Ascending aorta (tissue), 2 donors: ENCODE measurements at regions not wholly inside any gene's neighbourhood (a gene's known extent, or its start where the extent isn't known, plus 50 kb on each side); places are given as distances from the start of the nearest gene placed in this dataset.

Source experiments
- DNase-seq, 2 donors: peaks; one replicate each; pipeline ENCODE4 v3.0.0-alpha.2; 2019; ENCODE audit warnings: low spot score in 2 of 2
- H3K27ac ChIP-seq, 2 donors: fragments of 200-600 bp; sonication (generic); one replicate each; pipeline ENCODE4 v1.5.1; 2016 to 2017; ENCODE audit warnings: mild to moderate bottlenecking in 1 of 2
- H3K27me3 ChIP-seq: fragments of 200-600 bp; sonication (generic); one replicate; pipeline ENCODE4 v1.5.1; 2017
- H3K36me3 ChIP-seq, 2 donors: fragments of 200-600 bp; sonication (generic); one replicate each; pipeline ENCODE4 v1.5.1; 2016
- H3K4me1 ChIP-seq, 2 donors: fragments of 200-600 bp; sonication (generic); one replicate each; pipeline ENCODE4 v1.5.1; 2016 to 2017; ENCODE audit warnings: mild to moderate bottlenecking in 1 of 2
- H3K4me3 ChIP-seq, 2 donors: fragments of 200-600 bp; sonication (generic); one replicate each; pipeline ENCODE4 v1.5.1; 2016 to 2017; ENCODE audit warnings: mild to moderate bottlenecking in 1 of 2
- H3K9me3 ChIP-seq, 2 donors: fragments of 200-600 bp; sonication (generic); one replicate each; pipeline ENCODE4 v1.5.1; 2016
- intact Hi-C: fragments of 100-400 bp; cut with DNase I; formaldehyde crosslinking; loops from one replicate; pipeline ENCODE4 v1.15.1; 2023
- TF ChIP-seq, protein P1 (sequence below), 3 experiments: fragments of 200-600 bp in 2 of 3; fragments of 450-650 bp in 1 of 3; sonication (generic) in 2 of 3; IDR thresholded peaks; one replicate each; pipeline ENCODE4 v1.5.1; 2016 to 2019; ENCODE audit warnings: antibody characterized with exemption in 3 of 3, mild to moderate bottlenecking in 1 of 3, moderate library complexity in 1 of 3

DNA sequence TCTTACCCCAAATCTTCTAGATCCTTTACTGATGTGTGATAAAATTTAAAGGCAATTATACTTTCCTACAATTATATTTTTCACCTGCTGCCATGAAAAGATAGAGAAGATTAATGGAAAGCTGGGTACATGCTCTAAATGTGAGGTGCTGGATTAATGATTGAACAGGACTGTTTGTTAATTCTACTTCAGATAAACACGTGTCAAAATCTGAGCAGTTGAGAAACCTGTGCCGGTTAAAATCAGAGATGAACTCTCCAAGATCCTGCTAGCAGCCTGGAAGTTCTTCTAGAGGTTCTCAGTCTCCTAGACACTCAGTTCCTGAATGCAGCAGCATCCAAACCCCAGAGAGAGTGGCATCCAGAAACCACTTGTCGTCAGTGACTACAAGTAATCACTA lies 69.2 kb downstream of the INHBA start:
- intact Hi-C loops, result no loop called here
- TF ChIP-seq, protein P1, sequence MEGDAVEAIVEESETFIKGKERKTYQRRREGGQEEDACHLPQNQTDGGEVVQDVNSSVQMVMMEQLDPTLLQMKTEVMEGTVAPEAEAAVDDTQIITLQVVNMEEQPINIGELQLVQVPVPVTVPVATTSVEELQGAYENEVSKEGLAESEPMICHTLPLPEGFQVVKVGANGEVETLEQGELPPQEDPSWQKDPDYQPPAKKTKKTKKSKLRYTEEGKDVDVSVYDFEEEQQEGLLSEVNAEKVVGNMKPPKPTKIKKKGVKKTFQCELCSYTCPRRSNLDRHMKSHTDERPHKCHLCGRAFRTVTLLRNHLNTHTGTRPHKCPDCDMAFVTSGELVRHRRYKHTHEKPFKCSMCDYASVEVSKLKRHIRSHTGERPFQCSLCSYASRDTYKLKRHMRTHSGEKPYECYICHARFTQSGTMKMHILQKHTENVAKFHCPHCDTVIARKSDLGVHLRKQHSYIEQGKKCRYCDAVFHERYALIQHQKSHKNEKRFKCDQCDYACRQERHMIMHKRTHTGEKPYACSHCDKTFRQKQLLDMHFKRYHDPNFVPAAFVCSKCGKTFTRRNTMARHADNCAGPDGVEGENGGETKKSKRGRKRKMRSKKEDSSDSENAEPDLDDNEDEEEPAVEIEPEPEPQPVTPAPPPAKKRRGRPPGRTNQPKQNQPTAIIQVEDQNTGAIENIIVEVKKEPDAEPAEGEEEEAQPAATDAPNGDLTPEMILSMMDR (IDR thresholded peaks at IDR 0.05), result no peak
- no peaks in the 10 kb centered on the region for H3K36me3 ChIP-seq
- no peaks in the 10 kb centered on the region for H3K27me3 ChIP-seq
- no peak for DNase-seq
- no peak overlapping the region for H3K27ac ChIP-seq
- no peaks in the 10 kb centered on the region for H3K4me1 ChIP-seq
- no peak overlapping the region for H3K4me3 ChIP-seq
- no peaks in the 10 kb centered on the region for H3K9me3 ChIP-seq

GRCh38 chr7:41630741-41631140 lies 72.1 kb downstream of the INHBA start:
- Histone ChIP-seq H3K27me3 (no peaks in the 10 kb centered on the region), H3K4me1 (no peaks in the 10 kb centered on the region), H3K4me3 (no peak overlapping the region), H3K27ac (no peak overlapping the region), H3K36me3 (no peaks in the 10 kb centered on the region), H3K9me3 (no peaks in the 10 kb centered on the region)
- intact Hi-C loops, result no loop called here
- DNase-seq, result no peak
- TF ChIP-seq, protein P1 (IDR thresholded peaks at IDR 0.05), result no peak

DNA sequence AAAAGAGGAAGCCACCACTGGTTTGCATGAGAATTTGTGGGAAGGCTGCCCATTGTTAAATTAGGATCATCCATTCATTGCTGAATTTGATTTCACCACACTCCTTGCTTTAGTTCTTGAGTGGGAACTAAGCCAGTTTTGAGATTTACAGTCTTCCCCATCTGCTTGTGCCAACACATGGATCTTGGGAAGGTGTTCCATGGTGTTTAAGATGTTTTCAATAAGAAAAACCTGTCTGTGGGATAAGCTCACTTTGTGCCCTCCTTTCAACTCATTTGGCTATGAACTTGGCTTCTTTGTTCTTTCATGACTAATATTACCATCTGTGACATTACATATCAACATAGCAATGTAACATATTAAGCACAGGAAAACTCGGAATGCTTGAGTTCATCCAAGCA lies 73.2 kb downstream of the INHBA start:
- H3K9me3 ChIP-seq, result no peaks in the 10 kb centered on the region
- no peaks in the 10 kb centered on the region for H3K4me1 ChIP-seq
- no peaks in the 10 kb centered on the region for H3K27me3 ChIP-seq
- TF ChIP-seq, protein P1 (IDR thresholded peaks at IDR 0.05), result no peak
- DNase-seq, result no peak
- no peak overlapping the region for H3K4me3 ChIP-seq
- H3K36me3 ChIP-seq, result no peaks in the 10 kb centered on the region
- intact Hi-C loops, result no loop called here
- H3K27ac ChIP-seq, result no peak overlapping the region

- Histone ChIP-seq H3K9me3 (no peaks in the 10 kb centered on the region), H3K27ac (no peak overlapping the region), H3K4me1 (no peaks in the 10 kb centered on the region), H3K36me3 (no peaks in the 10 kb centered on the region), H3K27me3 (no peaks in the 10 kb centered on the region), H3K4me3 (no peak overlapping the region)
- TF ChIP-seq, protein P1 (IDR thresholded peaks at IDR 0.05), result no peak
- no peak for DNase-seq
- intact Hi-C loops, result no loop called here
Observed at GRCh38 chr7:41628901-41629300, 74.0 kb downstream of the INHBA start.

DNA sequence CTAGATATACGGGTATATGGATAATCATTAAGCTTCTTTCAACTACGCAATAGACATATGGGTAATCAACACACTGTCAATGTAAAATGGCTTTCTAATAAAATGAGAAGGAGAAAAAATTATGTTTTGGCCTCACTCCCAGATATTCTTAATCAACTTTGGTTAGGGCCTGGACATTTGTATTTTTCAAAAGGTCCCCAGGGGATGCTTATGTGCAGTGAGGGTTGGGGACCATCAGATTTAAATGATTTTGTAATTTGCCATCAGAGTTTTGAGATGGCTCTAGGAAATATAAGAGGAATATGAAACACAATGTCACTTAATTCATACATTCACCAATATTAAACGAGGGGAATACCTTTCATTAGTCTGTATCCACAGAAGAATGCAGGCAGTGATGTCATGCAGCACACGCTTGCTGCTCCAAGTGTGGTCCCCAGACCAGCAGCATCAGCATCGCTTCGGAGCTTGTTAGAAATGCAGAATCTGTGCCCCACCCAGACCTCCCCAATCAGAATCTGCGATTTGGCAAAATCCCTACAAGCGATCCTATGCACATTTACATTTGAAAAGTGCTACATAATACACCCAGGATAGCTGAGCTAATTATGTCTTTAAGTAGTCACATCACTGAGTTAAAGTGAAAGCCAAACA lies 75.1 kb downstream of the INHBA start:
- H3K27ac ChIP-seq, result no peak overlapping the region
- DNase-seq, result no peak
- no peaks in the 10 kb centered on the region for H3K9me3 ChIP-seq
- intact Hi-C loops, result no loop called here
- H3K4me3 ChIP-seq, result no peak overlapping the region
- no peaks in the 10 kb centered on the region for H3K4me1 ChIP-seq
- TF ChIP-seq, protein P1 (IDR thresholded peaks at IDR 0.05), result no peak
- H3K27me3 ChIP-seq, result no peaks in the 10 kb centered on the region
- H3K36me3 ChIP-seq, result no peaks in the 10 kb centered on the region

DNA sequence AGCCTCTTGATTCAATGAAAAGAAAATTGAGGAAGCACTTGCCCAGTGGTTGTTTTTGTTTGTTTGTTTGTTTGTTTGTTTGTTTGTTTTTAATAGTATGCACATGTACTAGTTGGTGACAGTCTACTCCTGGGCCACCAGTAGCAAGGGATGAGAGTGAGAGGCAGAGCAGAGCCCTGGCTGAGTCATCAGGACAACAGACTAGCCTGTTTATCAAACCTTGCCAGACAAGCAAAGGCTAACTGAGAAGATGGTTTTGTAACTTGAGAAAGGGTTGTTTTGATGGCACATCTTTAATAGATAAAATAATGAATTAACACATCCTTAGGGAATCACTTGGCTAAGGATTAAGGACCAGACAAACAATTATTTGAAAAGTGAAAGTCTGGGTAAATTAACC lies 78.1 kb downstream of the INHBA start:
- intact Hi-C loops, result no loop called here

More for the DNA sequence above, 78.1 kb downstream of the INHBA start:
- no peak for DNase-seq
- Histone ChIP-seq H3K9me3 (no peaks in the 10 kb centered on the region), H3K4me3 (no peak overlapping the region), H3K27me3 (no peaks in the 10 kb centered on the region), H3K4me1 (no peaks in the 10 kb centered on the region), H3K27ac (no peak overlapping the region), H3K36me3 (no peaks in the 10 kb centered on the region)
- TF ChIP-seq, protein P1 (IDR thresholded peaks at IDR 0.05), result no peak
